Type B pancreatic cell (in vitro differentiated cells): ENCODE measurements at regions not wholly inside any gene's neighbourhood (a gene's known extent, or its start where the extent isn't known, plus 50 kb on each side); places are given as distances from the start of the nearest gene placed in this dataset.

Experiments used
- DNase-seq: peaks from one replicate; pipeline ENCODE4 v3.0.0; 2021; ENCODE audit warnings: mixed read lengths; ENCODE audit not compliant: unreplicated experiment; ENCODE audit errors: extremely low spot score
- H3K27ac Mint-ChIP-seq: 2 replicates; pipeline ENCODE4 v1.8.0; 2021; ENCODE audit warnings: mild to moderate bottlenecking, mixed read lengths
- H3K27me3 Mint-ChIP-seq: 2 replicates; pipeline ENCODE4 v1.8.0; 2021; ENCODE audit warnings: mixed read lengths
- H3K36me3 Mint-ChIP-seq: 2 replicates; pipeline ENCODE4 v1.8.0; 2021; ENCODE audit warnings: mixed read lengths
- H3K4me1 Mint-ChIP-seq: one replicate; pipeline ENCODE4 v1.8.0; 2021; ENCODE audit warnings: mixed read lengths; ENCODE audit not compliant: unreplicated experiment
- H3K4me3 Mint-ChIP-seq: 2 replicates; pipeline ENCODE4 v1.8.0; 2021; ENCODE audit warnings: mild to moderate bottlenecking, mixed read lengths
- H3K9me3 Mint-ChIP-seq: 2 replicates; pipeline ENCODE4 v1.8.0; 2021; ENCODE audit warnings: mixed read lengths
- TF ChIP-seq, protein P1 (sequence below): fragments of 200-600 bp; sonication (generic); conservative IDR thresholded peaks from 2 replicates; pipeline ENCODE4 v1.5.0; 2021; ENCODE audit warnings: antibody characterized with exemption, mild to moderate bottlenecking

- H3K27ac Mint-ChIP-seq = no peak overlapping the region
Measured at GRCh38 chr13:47111499-47111898, 214.6 kb upstream of the HTR2A start.

GRCh38 chr13:47110833-47111240 is 214.0 kb upstream of the HTR2A start:
- H3K27ac Mint-ChIP-seq = no peak overlapping the region
- TF ChIP-seq, protein P1, sequence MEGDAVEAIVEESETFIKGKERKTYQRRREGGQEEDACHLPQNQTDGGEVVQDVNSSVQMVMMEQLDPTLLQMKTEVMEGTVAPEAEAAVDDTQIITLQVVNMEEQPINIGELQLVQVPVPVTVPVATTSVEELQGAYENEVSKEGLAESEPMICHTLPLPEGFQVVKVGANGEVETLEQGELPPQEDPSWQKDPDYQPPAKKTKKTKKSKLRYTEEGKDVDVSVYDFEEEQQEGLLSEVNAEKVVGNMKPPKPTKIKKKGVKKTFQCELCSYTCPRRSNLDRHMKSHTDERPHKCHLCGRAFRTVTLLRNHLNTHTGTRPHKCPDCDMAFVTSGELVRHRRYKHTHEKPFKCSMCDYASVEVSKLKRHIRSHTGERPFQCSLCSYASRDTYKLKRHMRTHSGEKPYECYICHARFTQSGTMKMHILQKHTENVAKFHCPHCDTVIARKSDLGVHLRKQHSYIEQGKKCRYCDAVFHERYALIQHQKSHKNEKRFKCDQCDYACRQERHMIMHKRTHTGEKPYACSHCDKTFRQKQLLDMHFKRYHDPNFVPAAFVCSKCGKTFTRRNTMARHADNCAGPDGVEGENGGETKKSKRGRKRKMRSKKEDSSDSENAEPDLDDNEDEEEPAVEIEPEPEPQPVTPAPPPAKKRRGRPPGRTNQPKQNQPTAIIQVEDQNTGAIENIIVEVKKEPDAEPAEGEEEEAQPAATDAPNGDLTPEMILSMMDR = no peak
- no peak overlapping the region for H3K4me3 Mint-ChIP-seq
- H3K27me3 Mint-ChIP-seq = peaks cover 3% of the 10 kb centered on the region
- DNase-seq = no peak
- H3K4me1 Mint-ChIP-seq = no peaks in the 10 kb centered on the region
- no peaks in the 10 kb centered on the region for H3K36me3 Mint-ChIP-seq
- H3K9me3 Mint-ChIP-seq = no peaks in the 10 kb centered on the region

More at GRCh38 chr13:47111499-47111898, 214.6 kb upstream of the HTR2A start:
- no peaks in the 10 kb centered on the region for H3K36me3 Mint-ChIP-seq
- H3K4me3 Mint-ChIP-seq = no peak overlapping the region
- H3K4me1 Mint-ChIP-seq = no peaks in the 10 kb centered on the region
- H3K27me3 Mint-ChIP-seq = peaks cover 3% of the 10 kb centered on the region
- H3K9me3 Mint-ChIP-seq = no peaks in the 10 kb centered on the region
- TF ChIP-seq, protein P1 = no peak
- DNase-seq = no peak

DNA sequence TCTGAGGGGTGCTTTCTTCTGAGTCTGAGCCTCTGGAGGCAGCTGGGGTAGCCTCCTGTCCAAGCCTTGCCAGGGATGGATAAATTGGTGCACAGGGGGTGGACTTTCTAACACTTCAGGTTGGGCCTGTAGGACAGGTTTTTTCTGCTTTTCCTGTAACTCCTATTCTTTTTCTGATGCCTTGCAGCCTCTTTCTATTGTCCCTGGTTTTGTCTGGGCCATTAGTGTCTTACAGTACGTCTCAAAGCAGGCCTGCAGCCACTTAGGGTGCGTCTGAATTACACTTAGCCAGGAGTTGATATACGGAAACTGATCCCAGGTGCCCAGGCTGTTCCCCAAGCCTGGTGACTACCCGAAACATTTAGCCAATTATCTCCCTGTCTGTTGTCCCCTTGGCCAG is 213.3 kb upstream of the HTR2A start:
- no peak for DNase-seq
- peaks cover 3% of the 10 kb centered on the region for H3K27me3 Mint-ChIP-seq
- no peak overlapping the region for H3K27ac Mint-ChIP-seq
- H3K4me1 Mint-ChIP-seq = no peaks in the 10 kb centered on the region
- H3K36me3 Mint-ChIP-seq = no peaks in the 10 kb centered on the region
- H3K9me3 Mint-ChIP-seq = no peaks in the 10 kb centered on the region
- TF ChIP-seq, protein P1 = no peak
- no peak overlapping the region for H3K4me3 Mint-ChIP-seq

DNA sequence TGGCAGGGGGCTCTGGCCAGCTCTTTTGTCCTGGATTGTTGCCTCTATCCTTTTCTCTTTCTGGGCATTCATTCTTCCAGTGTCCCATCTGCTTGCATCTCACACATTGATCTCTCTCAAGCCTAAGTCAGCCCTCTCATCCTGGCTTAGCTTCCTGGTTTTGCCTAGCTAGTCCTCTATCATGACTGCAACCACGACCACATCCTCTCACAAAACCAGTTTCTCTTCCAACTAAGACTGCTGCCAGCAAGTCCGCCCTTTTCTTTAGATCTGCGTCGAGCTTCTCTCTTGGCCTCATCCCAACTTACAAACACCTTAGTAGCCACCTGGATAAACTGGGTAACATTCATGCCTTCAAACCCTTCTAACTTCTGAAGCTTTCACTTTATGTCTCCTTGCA is 212.2 kb upstream of the HTR2A start:
- H3K36me3 Mint-ChIP-seq = no peaks in the 10 kb centered on the region
- no peaks in the 10 kb centered on the region for H3K9me3 Mint-ChIP-seq
- DNase-seq = no peak
- TF ChIP-seq, protein P1 = no peak
- peaks cover 3% of the 10 kb centered on the region for H3K27me3 Mint-ChIP-seq
- no peaks in the 10 kb centered on the region for H3K4me1 Mint-ChIP-seq
- peak overlapping the region; percentile 15 for H3K27ac Mint-ChIP-seq
- no peak overlapping the region for H3K4me3 Mint-ChIP-seq

DNA sequence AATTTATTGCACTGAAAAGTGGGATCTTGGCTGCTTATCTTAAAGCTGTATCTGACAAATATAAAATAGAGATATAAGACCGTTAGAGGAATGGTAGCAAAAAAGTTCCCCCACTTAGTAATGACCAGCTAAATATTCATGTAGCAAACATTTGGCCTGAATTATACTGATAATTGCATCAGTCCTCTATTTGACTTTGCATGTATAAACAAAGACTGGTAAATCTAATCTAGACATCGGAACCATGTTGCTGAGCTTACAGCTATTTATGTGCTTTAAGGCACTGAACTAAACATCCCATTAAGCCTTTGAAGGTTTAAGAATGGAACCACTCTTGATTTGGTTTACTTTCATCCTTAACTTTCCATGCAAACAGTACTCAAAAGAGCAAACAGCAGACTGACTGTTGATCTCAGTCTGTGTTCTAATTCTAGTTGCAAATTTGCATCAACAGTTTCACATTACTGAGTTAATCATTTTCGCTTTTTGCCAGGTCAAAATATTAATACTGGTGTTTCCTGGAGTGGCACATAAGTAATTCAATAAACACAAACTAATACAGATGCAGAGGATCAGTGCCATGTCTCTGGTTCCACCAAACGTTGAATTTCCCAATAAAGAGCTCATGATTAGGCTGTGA is 203.5 kb upstream of the HTR2A start:
- H3K27me3 Mint-ChIP-seq = no peaks in the 10 kb centered on the region
- TF ChIP-seq, protein P1 = no peak
- H3K4me1 Mint-ChIP-seq = peaks cover 5% of the 10 kb centered on the region
- H3K27ac Mint-ChIP-seq = no peak overlapping the region
- H3K36me3 Mint-ChIP-seq = no peaks in the 10 kb centered on the region
- no peak for DNase-seq
- H3K4me3 Mint-ChIP-seq = no peak overlapping the region
- peaks cover 5% of the 10 kb centered on the region for H3K9me3 Mint-ChIP-seq
